Mesenchymal stem cell (in vitro differentiated cells and primary cell): ENCODE measurements at regions not wholly inside any gene's neighbourhood (a gene's known extent, or its start where the extent isn't known, plus 50 kb on each side); places are given as distances from the start of the nearest gene placed in this dataset.

Experiments used
- DNase-seq: peaks from one replicate; pipeline ENCODE4 v3.0.0-alpha.2; 2013
- H2AFZ ChIP-seq: one replicate; pipeline ENCODE4 v1.6.1; 2013; ENCODE audit warnings: low read depth, mild to moderate bottlenecking, control low read depth, inconsistent platforms, low read length, moderate library complexity
- H2AK5ac ChIP-seq: 2 replicates; pipeline ENCODE4 v1.6.1; 2013; ENCODE audit warnings: low read length, moderate library complexity, mild to moderate bottlenecking, inconsistent platforms; ENCODE audit not compliant: severe bottlenecking
- H2BK120ac ChIP-seq: one replicate; pipeline ENCODE4 v1.6.1; 2013; ENCODE audit warnings: low read depth, mild to moderate bottlenecking, inconsistent platforms, low read length, moderate library complexity
- H2BK12ac ChIP-seq, 2 experiments: one replicate each; pipeline ENCODE4 v1.6.1; 2013; ENCODE audit warnings: inconsistent platforms in 2 of 2, low read length in 2 of 2, mild to moderate bottlenecking in 2 of 2, moderate library complexity in 2 of 2, control low read depth in 1 of 2
- H2BK15ac ChIP-seq: one replicate; pipeline ENCODE4 v1.6.1; 2013; ENCODE audit warnings: mild to moderate bottlenecking, low read depth, inconsistent platforms; ENCODE audit not compliant: poor library complexity, severe bottlenecking
- H2BK5ac ChIP-seq: 2 replicates; pipeline ENCODE4 v1.6.1; 2013; ENCODE audit warnings: low read depth, mild to moderate bottlenecking, low read length, control low read depth, inconsistent platforms; ENCODE audit not compliant: poor library complexity, severe bottlenecking
- H3K14ac ChIP-seq, 2 experiments: one replicate each; pipeline ENCODE4 v1.6.1; 2013; ENCODE audit warnings: inconsistent platforms in 2 of 2, low read length in 2 of 2, control low read depth in 1 of 2, mild to moderate bottlenecking in 1 of 2, moderate library complexity in 1 of 2
- H3K18ac ChIP-seq, 2 experiments: one replicate each; pipeline ENCODE4 v1.6.1; 2013; ENCODE audit warnings: inconsistent platforms in 2 of 2, low read length in 2 of 2, control low read depth in 1 of 2, low read depth in 1 of 2, mild to moderate bottlenecking in 1 of 2
- H3K23ac ChIP-seq, 2 experiments: one replicate each; pipeline ENCODE4 v1.6.1; 2013; ENCODE audit warnings: inconsistent platforms in 2 of 2, low read length in 2 of 2, mild to moderate bottlenecking in 2 of 2, moderate library complexity in 2 of 2, control low read depth in 1 of 2
- H3K27ac ChIP-seq: 2 replicates; pipeline ENCODE4 v1.5.1; 2013; ENCODE audit warnings: mild to moderate bottlenecking, moderate library complexity, low read length, control low read depth, inconsistent platforms; ENCODE audit not compliant: poor library complexity, severe bottlenecking
- H3K27me3 ChIP-seq, 2 experiments: 2 replicates each; pipeline versions ENCODE4 v1.6.1 to v1.7.0; 2013; ENCODE audit warnings: low read length in 2 of 2, mild to moderate bottlenecking in 2 of 2, moderate library complexity in 2 of 2, control low read depth in 1 of 2, inconsistent platforms in 1 of 2; ENCODE audit not compliant: control insufficient read depth in 1 of 2, insufficient read depth in 1 of 2
- H3K36me3 ChIP-seq, 2 experiments: 2 replicates each; pipeline versions ENCODE4 v1.6.1 to v1.7.0; 2013; ENCODE audit warnings: low read length in 2 of 2, control low read depth in 1 of 2, inconsistent platforms in 1 of 2, low read depth in 1 of 2, mild to moderate bottlenecking in 1 of 2; ENCODE audit not compliant: insufficient read depth in 2 of 2, control insufficient read depth in 1 of 2
- H3K4ac ChIP-seq, 2 experiments: one replicate each; pipeline ENCODE4 v1.6.1; 2013; ENCODE audit warnings: inconsistent platforms in 2 of 2, low read length in 2 of 2, mild to moderate bottlenecking in 2 of 2, moderate library complexity in 2 of 2, control low read depth in 1 of 2, low read depth in 1 of 2
- H3K4me1 ChIP-seq: 2 replicates; pipeline ENCODE4 v1.6.1; 2013; ENCODE audit warnings: low read depth, low read length, control low read depth; ENCODE audit not compliant: control insufficient read depth, insufficient read depth
- H3K4me2 ChIP-seq: 2 replicates; pipeline ENCODE4 v1.6.1; 2013; ENCODE audit warnings: low read length, mild to moderate bottlenecking, inconsistent platforms; ENCODE audit not compliant: poor library complexity, severe bottlenecking
- H3K4me3 ChIP-seq, 2 experiments: 2 replicates each; pipeline versions ENCODE4 v1.5.1 to v1.7.0; 2013; ENCODE audit warnings: low read length in 2 of 2, mild to moderate bottlenecking in 2 of 2, control low read depth in 1 of 2, low read depth in 1 of 2; ENCODE audit not compliant: insufficient read depth in 1 of 2
- H3K79me1 ChIP-seq: replicated peaks from 2 replicates; pipeline ENCODE4 v1.6.1; 2013; ENCODE audit warnings: mild to moderate bottlenecking, control low read depth, low read length, inconsistent platforms; ENCODE audit not compliant: poor library complexity, severe bottlenecking
- H3K9ac ChIP-seq: 2 replicates; pipeline ENCODE4 v1.7.0; 2013; ENCODE audit warnings: mild to moderate bottlenecking, low read length, moderate library complexity
- H3K9me3 ChIP-seq: 2 replicates; pipeline ENCODE4 v1.7.0; 2013; ENCODE audit warnings: mild to moderate bottlenecking, low read length; ENCODE audit not compliant: control insufficient read depth
- H4K8ac ChIP-seq: one replicate; pipeline ENCODE4 v1.6.1; 2013; ENCODE audit warnings: inconsistent platforms, mild to moderate bottlenecking, low read length, moderate library complexity
- H4K91ac ChIP-seq: one replicate; pipeline ENCODE4 v1.6.1; 2013; ENCODE audit warnings: mild to moderate bottlenecking, low read length, inconsistent platforms
- WGBS: methylation state at CpG from one replicate; pipeline ENCODE4 v1.1.7; 2013; ENCODE audit warnings: mixed read lengths; 5-methylcytosine and 5-hydroxymethylcytosine counted together

DNA sequence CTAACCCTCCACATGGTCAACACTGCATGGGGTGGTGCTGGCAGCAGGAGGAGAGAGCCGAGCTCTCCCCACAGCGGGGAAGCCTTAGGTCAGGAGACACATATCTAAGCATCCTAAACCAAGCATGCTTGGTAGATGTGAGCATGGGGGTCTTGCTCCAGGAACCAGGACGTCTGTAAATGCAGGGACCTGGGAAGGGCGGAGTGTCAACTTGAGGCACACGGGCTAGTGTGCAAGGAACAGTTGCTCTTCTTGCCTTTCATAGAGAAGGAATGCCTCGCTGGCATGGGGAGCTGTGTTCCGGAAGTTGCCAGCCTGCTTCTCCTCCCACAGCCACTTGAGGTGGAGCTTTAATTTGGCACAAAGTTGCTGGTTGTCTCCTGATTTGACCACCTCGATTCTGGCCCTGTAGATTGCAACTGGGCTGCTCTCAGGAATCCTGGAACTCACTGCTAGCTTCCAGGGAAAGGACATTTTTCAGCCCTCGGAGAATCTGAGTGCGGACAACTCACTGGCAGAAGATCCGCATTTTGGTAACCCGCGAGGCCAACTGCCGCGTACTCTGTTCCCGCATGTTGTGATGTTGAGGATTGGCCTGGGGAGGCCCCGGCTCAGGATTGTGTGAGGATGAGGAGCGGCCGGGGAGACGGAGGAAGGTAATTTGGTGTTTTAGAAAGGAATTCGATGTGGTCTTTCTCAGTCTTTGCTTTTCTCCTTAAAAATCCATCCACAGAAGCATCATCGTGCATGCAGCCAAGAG lies 370.3 kb upstream of the IRX1 start:
- H2BK5ac ChIP-seq, result no peak overlapping the region

DNA sequence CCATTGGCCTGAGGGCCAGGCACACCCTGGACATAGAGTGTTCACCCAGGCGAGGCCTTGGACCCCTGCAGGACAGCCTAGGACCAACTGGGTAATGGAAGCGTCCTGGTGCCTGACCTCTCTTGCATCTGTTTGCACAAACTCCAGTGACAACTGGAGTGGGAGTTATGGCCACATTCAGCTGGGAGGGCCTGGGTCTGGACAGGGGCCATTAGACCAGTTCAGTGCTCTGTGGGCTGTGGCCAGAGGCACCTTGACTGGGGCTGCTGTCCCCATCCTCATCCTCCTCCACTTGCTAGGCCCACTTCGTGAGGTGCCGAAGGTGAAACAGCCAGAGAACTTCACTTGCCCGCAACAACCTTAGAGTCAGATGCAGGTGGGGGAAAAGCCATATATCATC lies 372.7 kb upstream of the IRX1 start:
- Histone ChIP-seq H4K8ac (no peak overlapping the region), H3K9me3 (peaks cover 5% of the 10 kb centered on the region), H3K27me3 (no peaks in the 10 kb centered on the region), H2BK15ac (no peak overlapping the region), H2BK5ac (no peak overlapping the region), H2AK5ac (no peak overlapping the region), H3K23ac (no peak overlapping the region), H3K79me1 (no peaks in the 10 kb centered on the region), H3K4me2 (no peak overlapping the region), H2BK120ac (no peak overlapping the region), H3K36me3 (no peaks in the 10 kb centered on the region), H3K27ac (no peak overlapping the region), H3K4ac (no peak overlapping the region), H2BK12ac (no peak overlapping the region), H3K4me3 (no peak overlapping the region), H3K9ac (no peak overlapping the region), H3K4me1 (no peaks in the 10 kb centered on the region), H4K91ac (no peak overlapping the region), H3K14ac (no peak overlapping the region), H3K18ac (no peak overlapping the region), H2AFZ (no peak overlapping the region)
- DNase-seq, result no peak
- 84% methylated on average over 5 of the region's 5 CpGs for WGBS

More for the DNA sequence above, 370.3 kb upstream of the IRX1 start:
- Histone ChIP-seq H3K4me1 (no peaks in the 10 kb centered on the region), H4K8ac (no peak overlapping the region), H3K27ac (no peak overlapping the region), H4K91ac (no peak overlapping the region), H3K4me3 (no peak overlapping the region), H3K27me3 (no peaks in the 10 kb centered on the region), H2BK120ac (no peak overlapping the region), H3K14ac (no peak overlapping the region), H2AK5ac (no peak overlapping the region), H3K23ac (no peak overlapping the region), H2BK12ac (no peak overlapping the region), H3K4me2 (no peak overlapping the region), H3K79me1 (no peaks in the 10 kb centered on the region), H3K18ac (no peak overlapping the region), H2AFZ (no peak overlapping the region), H2BK15ac (no peak overlapping the region), H3K36me3 (no peaks in the 10 kb centered on the region), H3K9ac (no peak overlapping the region), H3K9me3 (peaks cover 5% of the 10 kb centered on the region), H3K4ac (no peak overlapping the region)
- DNase-seq, result no peak
- 82% methylated on average over 17 of the region's 22 CpGs for WGBS

DNA sequence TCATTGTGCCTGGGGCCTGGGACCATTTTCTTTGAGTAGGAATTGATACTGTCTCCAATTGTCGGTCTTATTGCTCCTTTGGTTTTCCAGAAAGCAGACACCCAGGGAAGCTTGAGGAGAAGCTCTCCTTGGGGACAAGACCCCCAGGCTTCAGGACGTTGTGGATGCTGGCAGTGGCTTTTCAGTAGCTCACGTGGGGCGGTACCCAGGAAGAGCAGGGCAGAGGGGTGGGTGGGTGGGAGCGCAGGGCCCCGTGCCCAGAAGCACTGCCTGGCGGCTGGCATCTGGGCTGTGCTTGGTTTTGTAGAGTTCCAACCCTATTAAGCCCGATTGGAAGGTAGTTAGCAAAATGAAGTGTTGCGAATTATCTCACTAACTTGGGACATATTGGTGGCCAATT lies 374.2 kb upstream of the IRX1 start:
- 83% methylated on average over 8 of the region's 9 CpGs for WGBS
- Histone ChIP-seq H4K91ac (no peak overlapping the region), H3K4me1 (no peaks in the 10 kb centered on the region), H3K9ac (no peak overlapping the region), H3K27ac (no peak overlapping the region), H3K79me1 (no peaks in the 10 kb centered on the region), H2BK15ac (no peak overlapping the region), H3K9me3 (peaks cover 2% of the 10 kb centered on the region), H3K18ac (no peak overlapping the region), H3K4me2 (no peak overlapping the region), H2BK5ac (no peak overlapping the region), H3K4ac (no peak overlapping the region), H3K23ac (no peak overlapping the region), H3K27me3 (no peaks in the 10 kb centered on the region), H2AFZ (no peak overlapping the region), H3K14ac (no peak overlapping the region), H2BK12ac (no peak overlapping the region), H4K8ac (no peak overlapping the region), H3K4me3 (no peak overlapping the region), H2AK5ac (no peak overlapping the region), H2BK120ac (no peak overlapping the region), H3K36me3 (no peaks in the 10 kb centered on the region)
- no peak for DNase-seq

DNA sequence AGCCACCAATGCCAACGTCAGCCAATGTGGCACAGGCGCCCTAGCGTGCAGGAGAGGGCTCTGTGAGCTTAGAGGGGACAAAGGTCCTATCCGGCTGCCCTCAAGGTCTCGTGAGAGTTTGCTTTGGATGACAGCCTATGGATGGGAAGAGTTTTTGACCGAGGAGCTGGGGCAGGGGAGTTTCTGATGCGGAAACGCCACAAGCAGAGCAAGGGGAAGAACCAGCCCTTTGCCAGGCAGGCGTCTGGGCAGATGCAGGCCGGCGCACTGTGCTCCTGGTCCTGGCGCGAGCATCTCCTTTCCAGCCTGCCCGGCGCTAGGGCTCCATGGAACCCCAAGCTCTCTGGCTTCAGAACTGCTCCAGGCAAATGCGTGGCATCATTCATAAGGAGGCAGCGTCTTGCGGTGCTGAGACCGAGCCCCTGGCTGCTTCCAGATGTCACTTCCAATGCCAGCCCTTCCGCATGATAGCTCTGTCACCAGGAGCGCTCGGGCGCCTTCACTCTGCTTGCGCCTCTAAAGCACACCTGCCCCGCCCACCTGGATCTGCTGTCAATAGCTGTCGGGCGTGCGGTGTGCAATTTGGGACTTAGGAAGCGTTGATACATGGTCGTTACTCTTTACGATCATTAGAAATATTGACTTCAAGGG lies 374.9 kb upstream of the IRX1 start:
- Histone ChIP-seq H3K4me3 (no peak overlapping the region), H3K9ac (no peak overlapping the region), H3K18ac (no peak overlapping the region), H3K4ac (no peak overlapping the region), H2BK120ac (no peak overlapping the region), H3K27me3 (no peaks in the 10 kb centered on the region), H3K9me3 (peaks cover 2% of the 10 kb centered on the region), H3K23ac (no peak overlapping the region), H2BK15ac (no peak overlapping the region), H2BK5ac (no peak overlapping the region), H3K27ac (no peak overlapping the region), H2AFZ (no peak overlapping the region), H2AK5ac (no peak overlapping the region), H4K8ac (no peak overlapping the region), H3K79me1 (no peaks in the 10 kb centered on the region), H3K4me1 (no peaks in the 10 kb centered on the region), H3K14ac (no peak overlapping the region), H3K4me2 (no peak overlapping the region), H2BK12ac (no peak overlapping the region), H4K91ac (no peak overlapping the region), H3K36me3 (no peaks in the 10 kb centered on the region)
- WGBS, result 85% methylated on average over 31 of the region's 31 CpGs
- no peak for DNase-seq
